H1 (cell line): ENCODE measurements at regions not wholly inside any gene's neighbourhood (a gene's known extent, or its start where the extent isn't known, plus 50 kb on each side); places are given as distances from the start of the nearest gene placed in this dataset.

ENCODE experiments used
- CTCF ChIA-PET: fragments of 300-600 bp; sonication (Branson Sonifier 250); formaldehyde crosslinking; loops from one replicate; lab custom pipeline; 2021; ENCODE audit not compliant: partially characterized antibody; lab: Charles Lee
- POLR2A ChIA-PET: fragments of 300-600 bp; sonication (Branson Sonifier 250); formaldehyde crosslinking; loops from one replicate; lab custom pipeline; 2021; ENCODE audit warnings: inconsistent platforms; ENCODE audit not compliant: partially characterized antibody; lab: Charles Lee
- DNase-seq, 2 experiments: peaks; one replicate each; pipeline versions ENCODE4 v3.0.0 to v3.0.0-alpha.2; 2010 to 2022; ENCODE audit warnings: low spot score in 2 of 2, low read depth in 1 of 2, mixed read lengths in 1 of 2
- FAIRE-seq: peaks from 2 replicates; lab custom pipeline; 2011; peaks lifted over from hg19 to GRCh38; lab: Jason Lieb, UNC
- H2AFZ ChIP-seq: 2 replicates; pipeline ENCODE4 v1.8.1; 2012; ENCODE audit warnings: low read length, inconsistent platforms
- H2AK5ac ChIP-seq: 2 replicates; pipeline ENCODE4 v1.6.1; 2013; ENCODE audit warnings: low read depth, low read length
- H2BK120ac ChIP-seq: replicated peaks from 2 replicates; pipeline ENCODE3; 2013; ENCODE audit warnings: low read depth, low read length, inconsistent platforms
- H2BK12ac ChIP-seq: 2 replicates; pipeline ENCODE4 v1.6.1; 2013; ENCODE audit warnings: low read depth, low read length
- H2BK15ac ChIP-seq: 2 replicates; pipeline ENCODE4 v1.6.1; 2013; ENCODE audit warnings: low read length
- H2BK20ac ChIP-seq: 2 replicates; pipeline ENCODE4 v1.6.1; 2013; ENCODE audit warnings: low read length
- H2BK5ac ChIP-seq: 2 replicates; pipeline ENCODE4 v1.6.1; 2013; ENCODE audit warnings: low read depth, low read length
- H3K14ac ChIP-seq: 2 replicates; pipeline ENCODE4 v1.6.1; 2013; ENCODE audit warnings: inconsistent platforms; ENCODE audit not compliant: insufficient read length
- H3K18ac ChIP-seq: 2 replicates; pipeline ENCODE4 v1.6.1; 2013; ENCODE audit warnings: low read length; ENCODE audit errors: extremely low read depth
- H3K23ac ChIP-seq: 2 replicates; pipeline ENCODE4 v1.6.1; 2013; ENCODE audit warnings: inconsistent platforms; ENCODE audit not compliant: insufficient read length
- H3K23me2 ChIP-seq: 2 replicates; pipeline ENCODE4 v1.6.1; 2013; ENCODE audit warnings: low read depth, low read length
- H3K27ac ChIP-seq: 2 replicates; pipeline ENCODE4 v1.6.1; 2011; ENCODE audit warnings: low read depth, low read length, inconsistent platforms
- H3K27me3 ChIP-seq, 4 experiments: replicated peaks in 1 of 4; 1 replicate in 1 of 4; 2 replicates in 3 of 4; pipeline versions ENCODE4 v1.6.1 to v1.8.1; 2011 to 2013; ENCODE audit warnings: low read length in 3 of 4, mild to moderate bottlenecking in 3 of 4, inconsistent platforms in 2 of 4, mixed read lengths in 2 of 4, moderate library complexity in 1 of 4; ENCODE audit not compliant: control insufficient read depth in 3 of 4, insufficient read depth in 3 of 4; ENCODE audit errors: extremely low read depth in 1 of 4
- H3K36me3 ChIP-seq, 4 experiments: 2 replicates each; pipeline versions ENCODE4 v1.6.1 to v1.8.1; 2011 to 2013; ENCODE audit warnings: mild to moderate bottlenecking in 4 of 4, low read length in 3 of 4, moderate library complexity in 2 of 4, control low read depth in 1 of 4, inconsistent platforms in 1 of 4; ENCODE audit not compliant: insufficient read depth in 4 of 4, control insufficient read depth in 2 of 4
- H3K4ac ChIP-seq: replicated peaks from 2 replicates; pipeline ENCODE3; 2013; ENCODE audit warnings: low read length, low read depth, mixed read lengths, inconsistent platforms; ENCODE audit not compliant: insufficient read length
- H3K4me1 ChIP-seq, 4 experiments: replicated peaks in 1 of 4; 1 replicate in 1 of 4; 2 replicates in 3 of 4; pipeline versions ENCODE4 v1.6.1 to v1.8.1; 2011 to 2013; ENCODE audit warnings: low read length in 3 of 4, inconsistent platforms in 2 of 4, mixed read lengths in 1 of 4; ENCODE audit not compliant: insufficient read depth in 4 of 4, control insufficient read depth in 3 of 4
- H3K4me2 ChIP-seq, 2 experiments: 2 replicates each; pipeline versions ENCODE4 v1.6.1 to v1.8.1; 2011 to 2013; ENCODE audit warnings: low read depth in 2 of 2, low read length in 2 of 2, control low read depth in 1 of 2, inconsistent platforms in 1 of 2, mild to moderate bottlenecking in 1 of 2; ENCODE audit not compliant: insufficient read depth in 1 of 2
- H3K4me3 ChIP-seq, 4 experiments: fragments of 200-600, 300-600 bp in 1 of 4; sonication (generic), shearing (Covaris generic), sonication (Bioruptor Twin) in 1 of 4; 2 replicates each; pipeline versions ENCODE4 v1.5.1 to v1.8.1; 2011 to 2016; ENCODE audit warnings: low read length in 4 of 4, low read depth in 3 of 4, control low read depth in 2 of 4, inconsistent platforms in 2 of 4, mild to moderate bottlenecking in 2 of 4, mixed read lengths in 1 of 4, moderate library complexity in 1 of 4; ENCODE audit not compliant: insufficient read depth in 2 of 4; ENCODE audit errors: extremely low read depth in 1 of 4
- H3K56ac ChIP-seq: replicated peaks from 2 replicates; pipeline ENCODE3; 2013; ENCODE audit warnings: low read depth, mild to moderate bottlenecking, mixed read lengths, low read length, inconsistent platforms; ENCODE audit not compliant: insufficient read length
- H3K79me1 ChIP-seq: 2 replicates; pipeline ENCODE4 v1.6.1; 2013; ENCODE audit warnings: low read depth, low read length, control low read depth
- H3K79me2 ChIP-seq, 2 experiments: 2 replicates each; pipeline versions ENCODE4 v1.6.1 to v1.8.1; 2012 to 2013; ENCODE audit warnings: low read length in 2 of 2, mild to moderate bottlenecking in 2 of 2, inconsistent platforms in 1 of 2; ENCODE audit not compliant: insufficient read depth in 2 of 2, control insufficient read depth in 1 of 2
- H3K9ac ChIP-seq, 4 experiments: replicated peaks in 1 of 4; 1 replicate in 1 of 4; 2 replicates in 3 of 4; pipeline versions ENCODE4 v1.6.1 to v1.8.1; 2011 to 2013; ENCODE audit warnings: low read depth in 3 of 4, low read length in 3 of 4, control low read depth in 2 of 4, mild to moderate bottlenecking in 2 of 4, moderate library complexity in 2 of 4, inconsistent platforms in 1 of 4; ENCODE audit errors: extremely low read depth in 1 of 4
- H3K9me3 ChIP-seq, 2 experiments: 2 replicates each; pipeline versions ENCODE4 v1.6.1 to v1.8.1; 2012 to 2013; ENCODE audit warnings: mild to moderate bottlenecking in 2 of 2, moderate library complexity in 2 of 2, control low read depth in 1 of 2, inconsistent platforms in 1 of 2, low read depth in 1 of 2, low read length in 1 of 2, mixed read lengths in 1 of 2; ENCODE audit not compliant: insufficient read depth in 2 of 2
- H4K20me1 ChIP-seq, 2 experiments: replicated peaks in 1 of 2; 2 replicates each; pipeline versions ENCODE3 to v1.8.1; 2011 to 2013; ENCODE audit warnings: inconsistent platforms in 2 of 2, low read length in 2 of 2, mild to moderate bottlenecking in 1 of 2; ENCODE audit not compliant: insufficient read depth in 2 of 2, control insufficient read depth in 1 of 2
- H4K5ac ChIP-seq: 2 replicates; pipeline ENCODE4 v1.6.1; 2013; ENCODE audit warnings: low read length, low read depth, mixed read lengths, inconsistent platforms; ENCODE audit not compliant: insufficient read length
- H4K8ac ChIP-seq: 2 replicates; pipeline ENCODE4 v1.8.0; 2013; ENCODE audit warnings: mild to moderate bottlenecking, moderate library complexity, low read length, inconsistent platforms; ENCODE audit not compliant: insufficient read depth; ENCODE audit errors: extremely low read depth
- H4K91ac ChIP-seq: replicated peaks from 2 replicates; pipeline ENCODE3; 2013; ENCODE audit warnings: low read length, mixed read lengths, inconsistent platforms; ENCODE audit not compliant: insufficient read length
- BCL11A ChIP-seq, 2 experiments: IDR thresholded peaks; one replicate each; pipeline ENCODE4 v1.6.1; 2011; ENCODE audit warnings: low read depth in 2 of 2, low read length in 2 of 2, mild to moderate bottlenecking in 2 of 2
- BRCA1 ChIP-seq: IDR thresholded peaks from 2 replicates; pipeline ENCODE4 v1.6.1; 2012; ENCODE audit warnings: low read depth, low read length, improper control_type of control experiment
- CHD1 ChIP-seq: IDR thresholded peaks from 2 replicates; pipeline ENCODE4 v1.6.1; 2012; ENCODE audit warnings: low read depth, low read length, improper control_type of control experiment
- CTCF ChIP-seq, 3 experiments: IDR thresholded peaks; 1 replicate in 2 of 3; 2 replicates in 1 of 3; pipeline versions ENCODE4 v1.5.1 to v1.6.1; 2011; ENCODE audit warnings: low read length in 3 of 3, mild to moderate bottlenecking in 3 of 3, inconsistent platforms in 2 of 3, low read depth in 1 of 3, moderate library complexity in 1 of 3; ENCODE audit not compliant: insufficient read depth in 1 of 3; ENCODE audit errors: control extremely low read depth in 1 of 3
- POLR2AphosphoS5 ChIP-seq: IDR thresholded peaks from 2 replicates; pipeline ENCODE4 v1.6.1; 2011; ENCODE audit warnings: low read depth, low read length
- POU5F1 ChIP-seq: IDR thresholded peaks from 2 replicates; pipeline ENCODE4 v1.6.1; 2011; ENCODE audit warnings: low read depth, mild to moderate bottlenecking, low read length, moderate library complexity
- WGBS, 2 experiments: shearing (Covaris generic) in 1 of 2; methylation state at CpG; one replicate each; pipeline versions ENCODE4 v1.1.6 to v1.1.7; 2013 to 2015; ENCODE audit warnings: low lambda C conversion rate in 2 of 2, mixed read lengths in 2 of 2, inconsistent platforms in 1 of 2, low coverage in 1 of 2, missing lambda C conversion rate in 1 of 2; ENCODE audit not compliant: insufficient replicate concordance in 2 of 2, insufficient coverage in 1 of 2, insufficient read length in 1 of 2; ENCODE audit errors: extremely low coverage in 1 of 2, missing lambda C conversion rate in 1 of 2; 5-methylcytosine and 5-hydroxymethylcytosine counted together

- no peak overlapping the region for H4K8ac ChIP-seq
- no peak overlapping the region for H3K9ac ChIP-seq
- H3K27me3 ChIP-seq: no peaks in the 10 kb centered on the region
- no peak overlapping the region for H4K91ac ChIP-seq
- no peak overlapping the region for H3K56ac ChIP-seq
- H3K4me1 ChIP-seq: no peaks in the 10 kb centered on the region
- H3K4me3 ChIP-seq: no peak overlapping the region
- no peak overlapping the region for H3K27ac ChIP-seq
- H2BK12ac ChIP-seq: no peak overlapping the region
- H2BK5ac ChIP-seq: no peak overlapping the region
- H3K18ac ChIP-seq: no peak overlapping the region
- H2BK15ac ChIP-seq: no peak overlapping the region
- no peaks in the 10 kb centered on the region for H4K20me1 ChIP-seq
- H2AFZ ChIP-seq: no peak overlapping the region
- no peak overlapping the region for H3K4me2 ChIP-seq
- H3K23me2 ChIP-seq: no peaks in the 10 kb centered on the region
- FAIRE-seq (no peak), DNase-seq (no peak)
- H3K23ac ChIP-seq: no peak overlapping the region
- H2AK5ac ChIP-seq: no peak overlapping the region
- CTCF ChIA-PET: no interaction called here
- H3K79me1 ChIP-seq: no peaks in the 10 kb centered on the region
- no peak overlapping the region for H2BK20ac ChIP-seq
- no peak overlapping the region for H2BK120ac ChIP-seq
- no peak overlapping the region for H3K14ac ChIP-seq
- POLR2A ChIA-PET: interaction anchor here (0.6 kb wide), 1 partner anchor 1476 kb away, joined by 4 read pairs; no protein-coding TSS in a partner anchor
- H4K5ac ChIP-seq: no peak overlapping the region
- no peaks in the 10 kb centered on the region for H3K9me3 ChIP-seq
- H3K79me2 ChIP-seq: no peaks in the 10 kb centered on the region
- 88% methylated on average over 2 of the region's 2 CpGs; no CpG with 5 or more reads in 1 of the 2 experiments for WGBS, 2 experiments
- no peaks in the 10 kb centered on the region for H3K36me3 ChIP-seq
- H3K4ac ChIP-seq: no peak overlapping the region
- TF ChIP-seq BCL11A (IDR thresholded peaks at IDR 0.05; ENCODE audit: low read depth in 2 of 2, low read length in 2 of 2): no peak
- no peak for TF ChIP-seq CHD1
- TF ChIP-seq CTCF (IDR thresholded peaks at IDR 0.05; ENCODE audit: control extremely low read depth in 1 of 3, insufficient read depth in 1 of 3, low read depth in 1 of 3, low read length in 3 of 3): no peak
- TF ChIP-seq POU5F1: no peak
- TF ChIP-seq POLR2AphosphoS5: no peak
- TF ChIP-seq BRCA1: no peak
Measured at GRCh38 chr10:18879284-18879683, 169.3 kb upstream of the MALRD1 start.
